Psoas muscle (tissue), 7 donors: ENCODE measurements at regions not wholly inside any gene's neighbourhood (a gene's known extent, or its start where the extent isn't known, plus 50 kb on each side); places are given as distances from the start of the nearest gene placed in this dataset.

Experiments used
- ATAC-seq, 4 donors: fragments of 200-7000 bp; cut with Tn5 transposase; one replicate each; pipeline ENCODE4 v1.9.1; 2020; ENCODE audit warnings: moderate library complexity in 3 of 4, mild to moderate bottlenecking in 2 of 4
- DNase-seq, 2 donors: peaks; one replicate each; pipeline ENCODE4 v3.0.0-alpha.2; 2020
- H3K27ac ChIP-seq: fragments of 200-600 bp; one replicate; pipeline ENCODE4 v1.8.0; 2022
- H3K27me3 ChIP-seq, 3 donors: fragments of 200-600 bp in 1 of 3; one replicate each; pipeline versions ENCODE4 v1.6.1 to v1.8.0; 2013 to 2022; ENCODE audit warnings: low read length in 2 of 3, mild to moderate bottlenecking in 2 of 3, moderate library complexity in 1 of 3; ENCODE audit not compliant: insufficient read depth in 3 of 3
- H3K36me3 ChIP-seq, 2 donors: fragments of 200-600 bp in 1 of 2; one replicate each; pipeline versions ENCODE4 v1.6.1 to v1.8.0; 2013 to 2022; ENCODE audit warnings: low read depth in 1 of 2, mild to moderate bottlenecking in 1 of 2, moderate library complexity in 1 of 2; ENCODE audit not compliant: insufficient read depth in 1 of 2
- H3K4me1 ChIP-seq: fragments of 200-600 bp; one replicate; pipeline ENCODE4 v1.8.0; 2022
- H3K4me3 ChIP-seq: fragments of 200-600 bp; one replicate; pipeline ENCODE4 v1.8.0; 2022; ENCODE audit warnings: mild to moderate bottlenecking
- H3K9me3 ChIP-seq: fragments of 200-600 bp; one replicate; pipeline ENCODE4 v1.8.0; 2022
- CTCF ChIP-seq: fragments of 200-600 bp; IDR thresholded peaks from one replicate; pipeline ENCODE4 v1.8.0; 2022; ENCODE audit warnings: antibody characterized with exemption
- WGBS, 3 donors: extraction: QIAGEN DNeasy Blood & Tissue Kit; methylation state at CpG; one replicate each; pipeline versions ENCODE4 v1.1.6 to v1.1.7; 2013; 5-methylcytosine and 5-hydroxymethylcytosine counted together
- intact Hi-C, 2 donors: fragments of 100-400 bp; cut with DNase I; formaldehyde crosslinking; loops; one replicate each; pipeline versions ENCODE4 v1.11.0 to v1.14.2; 2022
- donor health status: healthy with polysubstance abuse.
- donor health status: DM: no; HTN: no; CAD: no; lungs with moderate emphysema.
- donor health status: Bipolar disorder and iron deficiency.
- donor health status: healthy.
- donor health status: DM: yes; HTN: yes; CAD: no.
- donor health status: DM: no; HTN: no; CAD: no.
- donor health status: DM: yes; HTN: yes; CAD: no.

- intact Hi-C loops: loop anchor here (5.0 kb wide), 3 partner anchors 152 to 252 kb away; partner anchors contain the start of gene SMAD6 (in 1 of the 2)
- Histone ChIP-seq H3K27me3 (peaks cover 0 to 3% (median 0%) of the 10 kb centered on the region in 3 donors), H3K4me1 (peaks cover 8% of the 10 kb centered on the region), H3K27ac (no peak overlapping the region), H3K4me3 (no peak overlapping the region), H3K9me3 (no peaks in the 10 kb centered on the region), H3K36me3 (no peaks in the 10 kb centered on the region)
- no peak for DNase-seq
- no peak for TF ChIP-seq CTCF
- WGBS, 3 donors: 86 to 91% (median 91%) methylated on average over 23 of the region's 23 CpGs
- ATAC-seq: no peak
Observed at GRCh38 chr15:66854012-66854965, 152.3 kb downstream of the SMAD6 start.

DNA sequence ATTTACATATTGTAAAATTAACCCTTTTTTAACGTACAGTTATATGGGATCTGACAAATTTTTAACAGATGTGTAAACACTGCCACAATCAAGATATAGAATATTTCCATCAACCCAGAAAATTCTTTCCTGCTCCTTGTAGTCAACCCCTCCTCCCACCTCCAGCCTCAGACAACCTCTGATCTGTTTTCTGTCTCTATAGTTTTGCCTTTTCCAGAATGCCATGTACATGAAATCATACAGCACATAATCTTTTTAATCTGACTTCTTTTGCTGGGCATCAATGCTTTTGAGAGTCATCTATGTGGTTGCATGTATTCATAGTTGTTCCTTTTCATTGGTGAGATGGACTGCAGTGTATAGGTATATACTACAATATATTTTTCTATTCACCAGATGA is 153.0 kb downstream of the SMAD6 start:
- DNase-seq (no peak), ATAC-seq (no peak)
- H3K27ac ChIP-seq: no peak overlapping the region
- intact Hi-C loops: no loop called here
- H3K4me3 ChIP-seq: no peak overlapping the region
- H3K4me1 ChIP-seq: peaks cover 8% of the 10 kb centered on the region
- peaks cover 0 to 3% (median 0%) of the 10 kb centered on the region in 3 donors for H3K27me3 ChIP-seq
- WGBS, 3 donors: 72 to 87% (median 80%) methylated on average over 1 of the region's 1 CpG
- no peaks in the 10 kb centered on the region for H3K36me3 ChIP-seq
- no peaks in the 10 kb centered on the region for H3K9me3 ChIP-seq
- no peak for TF ChIP-seq CTCF

DNA sequence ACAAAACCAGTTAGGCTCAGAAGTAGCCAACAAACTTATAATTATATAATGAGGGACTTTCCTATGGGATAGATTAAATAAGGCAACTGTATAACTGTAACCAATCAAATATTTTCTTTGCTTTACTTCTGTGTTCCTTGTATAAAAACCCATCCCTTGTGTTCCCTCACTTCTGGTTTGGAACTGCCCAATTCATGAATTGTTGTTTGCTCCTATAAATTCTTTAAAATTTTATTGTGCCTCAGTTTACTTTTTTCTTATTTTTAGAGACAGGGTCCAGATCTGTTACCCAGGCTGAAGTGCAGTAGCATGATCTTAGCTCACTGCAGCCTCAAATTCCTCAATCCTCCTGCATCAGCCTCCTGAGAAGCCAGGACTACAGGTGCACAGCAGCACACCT is 155.7 kb downstream of the SMAD6 start:
- H3K27me3 ChIP-seq: peaks cover 0 to 3% (median 0%) of the 10 kb centered on the region in 3 donors
- no peaks in the 10 kb centered on the region for H3K9me3 ChIP-seq
- H3K4me3 ChIP-seq: no peak overlapping the region
- intact Hi-C loops: no loop called here
- no peaks in the 10 kb centered on the region for H3K4me1 ChIP-seq
- no peak for TF ChIP-seq CTCF
- no peaks in the 10 kb centered on the region for H3K36me3 ChIP-seq
- H3K27ac ChIP-seq: no peak overlapping the region
- ATAC-seq (no peak), DNase-seq (no peak)

DNA sequence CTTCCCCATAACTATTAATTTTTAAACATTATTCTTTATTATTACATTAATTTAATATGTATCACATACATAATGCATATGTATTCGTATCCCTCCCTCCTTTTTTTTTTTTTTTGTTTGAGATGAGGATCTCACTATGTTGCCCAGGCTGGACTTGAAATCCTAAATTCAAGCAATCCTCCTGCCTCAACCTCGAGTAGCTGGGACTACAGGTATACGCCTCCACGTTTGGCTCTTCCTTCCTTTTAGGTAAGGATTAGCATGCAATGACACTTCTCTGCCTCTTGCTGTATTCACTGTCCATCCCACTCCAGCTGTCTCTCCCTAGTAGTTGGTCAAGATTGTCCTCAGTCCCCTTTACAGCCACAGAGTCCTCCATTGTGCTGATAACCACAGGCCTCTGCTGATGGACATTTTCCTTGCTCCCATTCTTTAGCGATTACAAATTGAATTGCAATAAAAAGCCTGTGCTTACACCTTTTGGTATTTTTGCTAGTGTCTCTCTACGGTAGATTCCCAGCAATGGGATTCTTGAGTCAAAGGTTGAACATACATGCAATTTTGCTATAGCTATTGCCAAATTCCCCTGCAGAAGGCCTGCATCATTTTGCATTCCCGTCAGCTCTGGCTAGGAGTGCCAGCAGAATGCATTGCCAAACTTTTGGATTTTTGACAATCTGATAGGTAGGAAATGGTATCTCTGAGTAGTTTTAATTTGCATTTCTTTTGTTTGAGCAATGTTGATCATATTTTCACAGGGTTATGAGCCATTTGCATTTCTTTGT is 156.6 kb downstream of the SMAD6 start:
- Histone ChIP-seq H3K27me3 (peaks cover 0 to 3% (median 0%) of the 10 kb centered on the region in 3 donors), H3K36me3 (no peaks in the 10 kb centered on the region), H3K4me3 (no peak overlapping the region), H3K4me1 (no peaks in the 10 kb centered on the region), H3K9me3 (no peaks in the 10 kb centered on the region), H3K27ac (no peak overlapping the region)
- ATAC-seq: no peak
- no peak for TF ChIP-seq CTCF
- DNase-seq: no peak
- intact Hi-C loops: no loop called here
- WGBS, 3 donors: 76 to 84% (median 77%) methylated on average over 7 of the region's 7 CpGs
